ENCODE measurements at regions not wholly inside any gene's neighbourhood (a gene's known extent, or its start where the extent isn't known, plus 50 kb on each side); places are given as distances from the start of the nearest gene placed in this dataset.

GRCh38 chr1:101547357-101547756, 310.5 kb downstream of the S1PR1 start:
- Histone ChIP-seq H3K27ac (no peak overlapping the region), H3K9me3 (ENCODE audit: low read depth) (no peaks in the 10 kb centered on the region), H3K4me2 (no peak overlapping the region), H3K36me3 (no peaks in the 10 kb centered on the region), H3K4me1 (peaks cover 3% of the 10 kb centered on the region), H3K4me3 (no peak overlapping the region), H3K9ac (no peak overlapping the region), H3K79me2 (ENCODE audit: low read depth) (no peaks in the 10 kb centered on the region), H3F3A (ENCODE audit: low read depth) (peaks cover 3% of the 10 kb centered on the region), H3K27me3 (no peaks in the 10 kb centered on the region), H2AFZ (replicated peaks) (no peak overlapping the region), H4K20me1 (ENCODE audit: low read depth) (no peaks in the 10 kb centered on the region)
- no peaks in the 10 kb centered on the region for H3K36me3 Mint-ChIP-seq
- no peak overlapping the region for H3K4me3 Mint-ChIP-seq
- no peaks in the 10 kb centered on the region for H3K27me3 Mint-ChIP-seq (ENCODE audit: insufficient read depth, low read depth)
- no peaks in the 10 kb centered on the region for H3K9me3 Mint-ChIP-seq
- DNase-seq (ENCODE audit: low spot score): no peak
- H3K27ac Mint-ChIP-seq: no peak overlapping the region
- TF ChIP-seq EZH2phosphoT487 (IDR thresholded peaks at IDR 0.05) (no peak), EZH2 (IDR thresholded peaks at IDR 0.05) (no peak)
- TF ChIP-seq, protein P1, sequence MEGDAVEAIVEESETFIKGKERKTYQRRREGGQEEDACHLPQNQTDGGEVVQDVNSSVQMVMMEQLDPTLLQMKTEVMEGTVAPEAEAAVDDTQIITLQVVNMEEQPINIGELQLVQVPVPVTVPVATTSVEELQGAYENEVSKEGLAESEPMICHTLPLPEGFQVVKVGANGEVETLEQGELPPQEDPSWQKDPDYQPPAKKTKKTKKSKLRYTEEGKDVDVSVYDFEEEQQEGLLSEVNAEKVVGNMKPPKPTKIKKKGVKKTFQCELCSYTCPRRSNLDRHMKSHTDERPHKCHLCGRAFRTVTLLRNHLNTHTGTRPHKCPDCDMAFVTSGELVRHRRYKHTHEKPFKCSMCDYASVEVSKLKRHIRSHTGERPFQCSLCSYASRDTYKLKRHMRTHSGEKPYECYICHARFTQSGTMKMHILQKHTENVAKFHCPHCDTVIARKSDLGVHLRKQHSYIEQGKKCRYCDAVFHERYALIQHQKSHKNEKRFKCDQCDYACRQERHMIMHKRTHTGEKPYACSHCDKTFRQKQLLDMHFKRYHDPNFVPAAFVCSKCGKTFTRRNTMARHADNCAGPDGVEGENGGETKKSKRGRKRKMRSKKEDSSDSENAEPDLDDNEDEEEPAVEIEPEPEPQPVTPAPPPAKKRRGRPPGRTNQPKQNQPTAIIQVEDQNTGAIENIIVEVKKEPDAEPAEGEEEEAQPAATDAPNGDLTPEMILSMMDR (IDR thresholded peaks at IDR 0.05): no peak
- no peaks in the 10 kb centered on the region for H3K4me1 Mint-ChIP-seq

DNA sequence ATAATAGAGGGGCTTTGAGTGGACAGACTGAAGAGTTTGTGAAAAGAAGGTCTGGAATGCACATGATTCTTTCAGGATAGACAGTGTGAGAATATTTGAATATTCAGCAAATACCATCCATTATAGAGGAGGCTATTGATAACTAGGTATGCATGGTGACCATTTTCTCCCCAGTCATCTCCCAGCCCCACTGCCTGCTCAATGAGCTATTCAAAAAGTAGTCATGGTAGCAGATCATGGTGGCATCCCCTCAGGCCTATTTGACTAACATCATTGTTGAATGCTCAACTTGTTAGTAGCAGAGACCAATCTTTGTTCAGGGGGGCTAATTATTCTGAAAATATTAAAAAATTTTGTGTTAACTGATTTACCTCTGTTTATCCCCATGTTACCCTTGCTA, 311.6 kb downstream of the S1PR1 start:
- TF ChIP-seq, protein P1 (IDR thresholded peaks at IDR 0.05): no peak
- TF ChIP-seq EZH2 (IDR thresholded peaks at IDR 0.05) (no peak), EZH2phosphoT487 (IDR thresholded peaks at IDR 0.05) (no peak)
- Histone ChIP-seq H3K4me1 (peaks cover 3% of the 10 kb centered on the region), H3K9ac (no peak overlapping the region), H3K9me3 (ENCODE audit: low read depth) (no peaks in the 10 kb centered on the region), H3K27ac (no peak overlapping the region), H3K4me3 (no peak overlapping the region), H3K27me3 (no peaks in the 10 kb centered on the region), H2AFZ (replicated peaks) (no peak overlapping the region), H4K20me1 (ENCODE audit: low read depth) (no peaks in the 10 kb centered on the region), H3F3A (ENCODE audit: low read depth) (peaks cover 8% of the 10 kb centered on the region), H3K4me2 (no peak overlapping the region), H3K79me2 (ENCODE audit: low read depth) (no peaks in the 10 kb centered on the region), H3K36me3 (no peaks in the 10 kb centered on the region)
- no peaks in the 10 kb centered on the region for H3K27me3 Mint-ChIP-seq (ENCODE audit: insufficient read depth, low read depth)
- H3K9me3 Mint-ChIP-seq: no peaks in the 10 kb centered on the region
- no peaks in the 10 kb centered on the region for H3K4me1 Mint-ChIP-seq
- DNase-seq (ENCODE audit: low spot score): no peak
- H3K4me3 Mint-ChIP-seq: no peak overlapping the region
- H3K36me3 Mint-ChIP-seq: no peaks in the 10 kb centered on the region
- H3K27ac Mint-ChIP-seq: no peak overlapping the region

DNA sequence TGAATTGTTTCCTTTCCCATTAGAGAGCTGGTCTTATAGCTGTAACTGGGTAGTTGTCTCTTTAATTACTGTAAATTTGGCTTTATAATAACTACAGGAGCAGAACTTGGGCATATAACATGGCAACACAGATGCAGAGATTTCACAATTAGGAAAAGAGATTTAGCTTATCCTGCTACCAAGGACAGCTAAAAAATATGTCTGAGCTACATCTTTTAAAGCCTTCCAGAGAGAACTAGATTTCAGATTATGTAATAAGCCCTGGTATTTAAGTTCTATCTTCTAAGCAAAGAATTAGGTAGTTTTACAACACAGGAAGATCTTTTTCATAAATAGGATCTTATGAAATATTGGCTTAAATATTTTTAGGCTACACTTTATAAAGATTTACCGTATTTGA, 313.8 kb downstream of the S1PR1 start:
- H3K4me1 Mint-ChIP-seq: no peaks in the 10 kb centered on the region
- H3K27ac Mint-ChIP-seq: no peak overlapping the region
- Histone ChIP-seq H4K20me1 (ENCODE audit: low read depth) (no peaks in the 10 kb centered on the region), H3F3A (ENCODE audit: low read depth) (peaks cover 8% of the 10 kb centered on the region), H3K27me3 (no peaks in the 10 kb centered on the region), H3K9me3 (ENCODE audit: low read depth) (no peaks in the 10 kb centered on the region), H3K27ac (no peak overlapping the region), H3K9ac (no peak overlapping the region), H3K4me2 (no peak overlapping the region), H3K4me1 (peaks cover 3% of the 10 kb centered on the region), H3K4me3 (no peak overlapping the region), H2AFZ (replicated peaks) (no peak overlapping the region), H3K79me2 (ENCODE audit: low read depth) (no peaks in the 10 kb centered on the region), H3K36me3 (no peaks in the 10 kb centered on the region)
- H3K36me3 Mint-ChIP-seq: no peaks in the 10 kb centered on the region
- TF ChIP-seq EZH2phosphoT487 (IDR thresholded peaks at IDR 0.05): no peak
- TF ChIP-seq EZH2 (IDR thresholded peaks at IDR 0.05): no peak
- TF ChIP-seq, protein P1 (IDR thresholded peaks at IDR 0.05): no peak
- DNase-seq (ENCODE audit: low spot score): no peak
- no peaks in the 10 kb centered on the region for H3K9me3 Mint-ChIP-seq
- H3K27me3 Mint-ChIP-seq (ENCODE audit: insufficient read depth, low read depth): no peaks in the 10 kb centered on the region
- no peak overlapping the region for H3K4me3 Mint-ChIP-seq

All from neural progenitor cell (in vitro differentiated cells).